ENCODE measurements at regions not wholly inside any gene's neighbourhood (a gene's known extent, or its start where the extent isn't known, plus 50 kb on each side); places are given as distances from the start of the nearest gene placed in this dataset.

GRCh38 chr3:104951426-104951825, 415.3 kb upstream of the ALCAM start:
- H3K4me3 ChIP-seq, result no peak overlapping the region
- TF ChIP-seq, protein P1, sequence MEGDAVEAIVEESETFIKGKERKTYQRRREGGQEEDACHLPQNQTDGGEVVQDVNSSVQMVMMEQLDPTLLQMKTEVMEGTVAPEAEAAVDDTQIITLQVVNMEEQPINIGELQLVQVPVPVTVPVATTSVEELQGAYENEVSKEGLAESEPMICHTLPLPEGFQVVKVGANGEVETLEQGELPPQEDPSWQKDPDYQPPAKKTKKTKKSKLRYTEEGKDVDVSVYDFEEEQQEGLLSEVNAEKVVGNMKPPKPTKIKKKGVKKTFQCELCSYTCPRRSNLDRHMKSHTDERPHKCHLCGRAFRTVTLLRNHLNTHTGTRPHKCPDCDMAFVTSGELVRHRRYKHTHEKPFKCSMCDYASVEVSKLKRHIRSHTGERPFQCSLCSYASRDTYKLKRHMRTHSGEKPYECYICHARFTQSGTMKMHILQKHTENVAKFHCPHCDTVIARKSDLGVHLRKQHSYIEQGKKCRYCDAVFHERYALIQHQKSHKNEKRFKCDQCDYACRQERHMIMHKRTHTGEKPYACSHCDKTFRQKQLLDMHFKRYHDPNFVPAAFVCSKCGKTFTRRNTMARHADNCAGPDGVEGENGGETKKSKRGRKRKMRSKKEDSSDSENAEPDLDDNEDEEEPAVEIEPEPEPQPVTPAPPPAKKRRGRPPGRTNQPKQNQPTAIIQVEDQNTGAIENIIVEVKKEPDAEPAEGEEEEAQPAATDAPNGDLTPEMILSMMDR (IDR thresholded peaks at IDR 0.05), result no peak
- no peak for TF ChIP-seq POLR2A (IDR thresholded peaks at IDR 0.05)
- no peaks in the 10 kb centered on the region for H3K9me3 ChIP-seq
- H3K36me3 ChIP-seq, result no peaks in the 10 kb centered on the region
- no peaks in the 10 kb centered on the region for H3K27me3 ChIP-seq
- intact Hi-C loops (cut with DNase I; ENCODE audit: low total_unique reads), result no loop called here
- no peaks in the 10 kb centered on the region for H3K4me1 ChIP-seq
- no peak for DNase-seq
- no peak overlapping the region for H3K27ac ChIP-seq

- H3K27me3 ChIP-seq, result no peaks in the 10 kb centered on the region
- H3K36me3 ChIP-seq, result no peaks in the 10 kb centered on the region
- H3K9me3 ChIP-seq, result no peaks in the 10 kb centered on the region
- DNase-seq, result no peak
- TF ChIP-seq, protein P1 (IDR thresholded peaks at IDR 0.05), result no peak
- no peak for TF ChIP-seq POLR2A (IDR thresholded peaks at IDR 0.05)
- no peaks in the 10 kb centered on the region for H3K4me1 ChIP-seq
- intact Hi-C loops (cut with DNase I; ENCODE audit: low total_unique reads), result no loop called here
- no peak overlapping the region for H3K27ac ChIP-seq
- H3K4me3 ChIP-seq, result no peak overlapping the region
Observed at GRCh38 chr3:104952146-104952972, 414.4 kb upstream of the ALCAM start.

GRCh38 chr3:104956620-104957345, 409.9 kb upstream of the ALCAM start:
- Histone ChIP-seq H3K4me3 (no peak overlapping the region), H3K36me3 (no peaks in the 10 kb centered on the region), H3K4me1 (peaks cover 0 to 2% of the 10 kb centered on the region in 2 donors), H3K27me3 (no peaks in the 10 kb centered on the region), H3K27ac (no peak overlapping the region), H3K9me3 (no peaks in the 10 kb centered on the region)
- intact Hi-C loops (cut with DNase I; ENCODE audit: low total_unique reads), result no loop called here
- no peak for DNase-seq
- TF ChIP-seq, protein P1 (IDR thresholded peaks at IDR 0.05), result no peak
- TF ChIP-seq POLR2A (IDR thresholded peaks at IDR 0.05), result no peak

DNA sequence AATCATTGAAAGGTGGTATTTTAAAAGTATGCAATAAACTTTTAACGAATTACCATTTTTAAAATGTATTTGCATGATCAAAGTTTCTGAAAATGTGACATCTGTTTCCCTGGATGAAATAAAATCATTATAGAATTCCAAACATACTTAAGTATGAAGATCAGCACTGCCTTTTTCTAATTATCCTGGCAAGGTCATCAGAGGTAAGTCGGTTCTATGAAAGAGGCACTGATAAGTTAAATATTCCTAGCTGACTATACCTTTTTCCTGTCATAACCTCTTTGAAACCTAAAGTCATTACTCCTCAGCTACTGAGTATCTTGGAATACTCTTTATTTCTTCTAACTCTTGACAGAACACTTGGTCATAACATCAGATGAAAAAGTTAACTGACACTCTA, 406.1 kb upstream of the ALCAM start:
- H3K9me3 ChIP-seq, result no peaks in the 10 kb centered on the region
- no peak overlapping the region for H3K27ac ChIP-seq
- no peak for TF ChIP-seq POLR2A (IDR thresholded peaks at IDR 0.05)
- TF ChIP-seq, protein P1 (IDR thresholded peaks at IDR 0.05), result no peak
- DNase-seq, result no peak
- H3K27me3 ChIP-seq, result no peaks in the 10 kb centered on the region
- no peaks in the 10 kb centered on the region for H3K36me3 ChIP-seq
- intact Hi-C loops (cut with DNase I; ENCODE audit: low total_unique reads), result no loop called here
- peaks cover 0 to 3% of the 10 kb centered on the region in 2 donors for H3K4me1 ChIP-seq
- no peak overlapping the region for H3K4me3 ChIP-seq

DNA sequence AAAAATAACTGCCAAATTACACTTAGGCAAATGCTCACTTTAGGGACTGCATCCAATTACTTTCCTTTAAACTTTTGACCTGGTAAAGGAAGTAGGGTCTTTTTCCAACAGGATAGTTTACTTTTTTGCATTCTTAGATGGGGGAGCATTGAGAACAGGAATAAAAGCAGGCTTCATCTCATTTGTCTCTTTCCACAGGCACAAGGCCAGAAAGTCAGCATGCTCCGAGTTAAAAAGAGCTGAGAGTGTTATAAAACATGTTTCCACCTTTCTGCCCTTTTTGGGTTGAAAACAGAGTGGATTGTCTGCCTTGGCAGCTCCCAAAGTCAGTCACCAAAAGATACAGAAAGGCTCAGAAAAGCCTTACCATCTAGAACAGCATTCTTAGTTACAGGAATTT, 404.9 kb upstream of the ALCAM start:
- Histone ChIP-seq H3K4me3 (no peak overlapping the region), H3K9me3 (no peaks in the 10 kb centered on the region), H3K36me3 (no peaks in the 10 kb centered on the region), H3K27me3 (no peaks in the 10 kb centered on the region), H3K27ac (no peak overlapping the region), H3K4me1 (peaks cover 0 to 3% of the 10 kb centered on the region in 2 donors)
- no peak for DNase-seq
- intact Hi-C loops (cut with DNase I; ENCODE audit: low total_unique reads), result no loop called here
- TF ChIP-seq POLR2A (IDR thresholded peaks at IDR 0.05), result no peak
- TF ChIP-seq, protein P1 (IDR thresholded peaks at IDR 0.05), result no peak
